GM12891 (cell line): ENCODE measurements at regions not wholly inside any gene's neighbourhood (a gene's known extent, or its start where the extent isn't known, plus 50 kb on each side); places are given as distances from the start of the nearest gene placed in this dataset.

Experiments used
- DNase-seq: peaks from one replicate; pipeline ENCODE4 v3.0.0; 2011; ENCODE audit warnings: low spot score; ENCODE audit not compliant: insufficient read length
- FAIRE-seq: peaks from 2 replicates; lab custom pipeline; 2011; peaks lifted over from hg19 to GRCh38; lab: Jason Lieb, UNC
- PAX5 ChIP-seq: IDR thresholded peaks from 2 replicates; pipeline ENCODE4 v1.6.1; 2011; ENCODE audit warnings: low read length, moderate library complexity, mild to moderate bottlenecking; ENCODE audit not compliant: insufficient read depth, severe bottlenecking
- POLR2A ChIP-seq: IDR thresholded peaks from 2 replicates; pipeline ENCODE4 v1.6.1; 2011; ENCODE audit warnings: low read depth, low read length, control low read depth
- POLR2AphosphoS5 ChIP-seq: IDR thresholded peaks from 2 replicates; pipeline ENCODE4 v1.6.1; 2011; ENCODE audit warnings: low read depth, low read length, control low read depth
- POU2F2 ChIP-seq: IDR thresholded peaks from 2 replicates; pipeline ENCODE4 v1.6.1; 2011; ENCODE audit warnings: low read depth, mild to moderate bottlenecking, control low read depth, low read length, moderate library complexity
- SPI1 ChIP-seq: IDR thresholded peaks from 2 replicates; pipeline ENCODE4 v1.6.1; 2011; ENCODE audit warnings: low read depth, low read length, control low read depth
- TAF1 ChIP-seq: IDR thresholded peaks from 2 replicates; pipeline ENCODE4 v1.6.1; 2011; ENCODE audit warnings: low read depth, low read length, control low read depth

- no peak for DNase-seq
- no peak for TF ChIP-seq PAX5
- TF ChIP-seq SPI1 = no peak
- TF ChIP-seq POLR2AphosphoS5 = no peak
- TF ChIP-seq TAF1 = no peak
- no peak for TF ChIP-seq POU2F2
- TF ChIP-seq POLR2A = no peak
- FAIRE-seq = no peak
Observed at GRCh38 chr2:194332799-194333490, 1324.1 kb upstream of the SLC39A10 start.

GRCh38 chr2:194328456-194328855, 1328.6 kb upstream of the SLC39A10 start:
- DNase-seq (no peak), FAIRE-seq (no peak)
- TF ChIP-seq TAF1 (no peak), PAX5 (no peak), POLR2AphosphoS5 (no peak), POLR2A (no peak), POU2F2 (no peak), SPI1 (no peak)

- TF ChIP-seq PAX5 (no peak), POU2F2 (no peak), POLR2A (no peak), SPI1 (no peak), TAF1 (no peak), POLR2AphosphoS5 (no peak)
- DNase-seq (no peak), FAIRE-seq (no peak)
Observed at GRCh38 chr2:194327196-194327888, 1329.7 kb upstream of the SLC39A10 start.

GRCh38 chr2:194323740-194324139, 1333.3 kb upstream of the SLC39A10 start:
- no peak for FAIRE-seq
- no peak for DNase-seq
- TF ChIP-seq PAX5 (no peak), POLR2A (no peak), SPI1 (no peak), POU2F2 (no peak), POLR2AphosphoS5 (no peak), TAF1 (no peak)

GRCh38 chr2:194320520-194320919, 1336.5 kb upstream of the SLC39A10 start:
- no peak for DNase-seq
- no peak for FAIRE-seq
- TF ChIP-seq SPI1 (no peak), TAF1 (no peak), PAX5 (no peak), POLR2A (no peak), POU2F2 (no peak), POLR2AphosphoS5 (no peak)

GRCh38 chr2:194319222-194319992, 1337.6 kb upstream of the SLC39A10 start:
- TF ChIP-seq TAF1 = no peak
- TF ChIP-seq POLR2AphosphoS5 = no peak
- TF ChIP-seq POLR2A = no peak
- TF ChIP-seq PAX5 = no peak
- TF ChIP-seq POU2F2 = no peak
- TF ChIP-seq SPI1 = no peak
- DNase-seq (no peak), FAIRE-seq (no peak)

- FAIRE-seq = no peak
- TF ChIP-seq POU2F2 (no peak), PAX5 (no peak), TAF1 (no peak), SPI1 (no peak), POLR2A (no peak), POLR2AphosphoS5 (no peak)
- no peak for DNase-seq
Observed at GRCh38 chr2:194314042-194314441, 1343.0 kb upstream of the SLC39A10 start.

GRCh38 chr2:194304191-194304590, 1352.8 kb upstream of the SLC39A10 start:
- DNase-seq (no peak), FAIRE-seq (no peak)
- TF ChIP-seq TAF1 (no peak), PAX5 (no peak), SPI1 (no peak), POLR2A (no peak), POLR2AphosphoS5 (no peak), POU2F2 (no peak)

- FAIRE-seq = no peak
- TF ChIP-seq SPI1 (no peak), POU2F2 (no peak), PAX5 (no peak), TAF1 (no peak), POLR2AphosphoS5 (no peak), POLR2A (no peak)
Observed at GRCh38 chr2:194301946-194302345, 1355.1 kb upstream of the SLC39A10 start.

More at GRCh38 chr2:194301946-194302345, 1355.1 kb upstream of the SLC39A10 start:
- DNase-seq = no peak
